ENCODE measurements at regions not wholly inside any gene's neighbourhood (a gene's known extent, or its start where the extent isn't known, plus 50 kb on each side); places are given as distances from the start of the nearest gene placed in this dataset.

DNA sequence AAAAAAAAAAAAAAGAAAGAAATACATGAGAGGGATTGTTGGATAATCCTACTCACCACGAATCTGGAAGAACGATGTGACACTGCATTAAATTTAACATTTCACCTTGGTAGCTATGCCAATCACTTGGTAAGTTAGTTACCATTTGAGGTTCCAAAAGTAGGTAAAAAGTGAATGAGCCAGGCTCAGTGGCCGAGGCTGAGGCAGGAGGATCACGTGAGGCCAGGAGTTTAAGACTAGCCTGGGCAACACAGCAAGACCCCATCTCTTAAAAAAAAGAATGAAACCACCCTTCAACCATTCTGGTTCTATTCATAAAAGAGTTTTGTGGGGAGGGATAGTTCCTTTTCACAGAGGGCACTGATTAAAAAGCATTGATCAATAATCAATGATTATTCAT is 133.6 kb downstream of the ADSS2 start:
- H3K36me3 ChIP-seq: no peaks in the 10 kb centered on the region

GRCh38 chr1:244318512-244318911 is 133.2 kb downstream of the ADSS2 start:
- TF ChIP-seq, protein P1, sequence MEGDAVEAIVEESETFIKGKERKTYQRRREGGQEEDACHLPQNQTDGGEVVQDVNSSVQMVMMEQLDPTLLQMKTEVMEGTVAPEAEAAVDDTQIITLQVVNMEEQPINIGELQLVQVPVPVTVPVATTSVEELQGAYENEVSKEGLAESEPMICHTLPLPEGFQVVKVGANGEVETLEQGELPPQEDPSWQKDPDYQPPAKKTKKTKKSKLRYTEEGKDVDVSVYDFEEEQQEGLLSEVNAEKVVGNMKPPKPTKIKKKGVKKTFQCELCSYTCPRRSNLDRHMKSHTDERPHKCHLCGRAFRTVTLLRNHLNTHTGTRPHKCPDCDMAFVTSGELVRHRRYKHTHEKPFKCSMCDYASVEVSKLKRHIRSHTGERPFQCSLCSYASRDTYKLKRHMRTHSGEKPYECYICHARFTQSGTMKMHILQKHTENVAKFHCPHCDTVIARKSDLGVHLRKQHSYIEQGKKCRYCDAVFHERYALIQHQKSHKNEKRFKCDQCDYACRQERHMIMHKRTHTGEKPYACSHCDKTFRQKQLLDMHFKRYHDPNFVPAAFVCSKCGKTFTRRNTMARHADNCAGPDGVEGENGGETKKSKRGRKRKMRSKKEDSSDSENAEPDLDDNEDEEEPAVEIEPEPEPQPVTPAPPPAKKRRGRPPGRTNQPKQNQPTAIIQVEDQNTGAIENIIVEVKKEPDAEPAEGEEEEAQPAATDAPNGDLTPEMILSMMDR (IDR thresholded peaks at IDR 0.05): no peak
- TF ChIP-seq EP300 (IDR thresholded peaks at IDR 0.05): no peak
- no peak for TF ChIP-seq POLR2A (IDR thresholded peaks at IDR 0.05)
- H3K4me3 ChIP-seq: no peak overlapping the region
- H3K36me3 ChIP-seq: no peaks in the 10 kb centered on the region
- intact Hi-C loops (cut with DNase I): no loop called here
- 89 to 93% (median 91%) methylated on average over 5 of the region's 5 CpGs for WGBS, 3 donors
- no peak overlapping the region for H3K27ac ChIP-seq
- DNase-seq: no peak
- peaks cover 6% of the 10 kb centered on the region for H3K4me1 ChIP-seq (ENCODE audit: insufficient read depth)
- no peaks in the 10 kb centered on the region for H3K27me3 ChIP-seq
- no peaks in the 10 kb centered on the region for H3K9me3 ChIP-seq

More for the DNA sequence above, 133.6 kb downstream of the ADSS2 start:
- intact Hi-C loops (cut with DNase I): no loop called here
- Histone ChIP-seq H3K27ac (no peak overlapping the region), H3K4me3 (no peak overlapping the region), H3K9me3 (no peaks in the 10 kb centered on the region), H3K27me3 (no peaks in the 10 kb centered on the region), H3K4me1 (ENCODE audit: insufficient read depth) (peaks cover 4% of the 10 kb centered on the region)
- no peak for DNase-seq
- TF ChIP-seq, protein P1 (IDR thresholded peaks at IDR 0.05): no peak
- TF ChIP-seq POLR2A (IDR thresholded peaks at IDR 0.05) (no peak), EP300 (IDR thresholded peaks at IDR 0.05) (no peak)
- 97 to 99% (median 98%) methylated on average over 4 of the region's 4 CpGs for WGBS, 3 donors

DNA sequence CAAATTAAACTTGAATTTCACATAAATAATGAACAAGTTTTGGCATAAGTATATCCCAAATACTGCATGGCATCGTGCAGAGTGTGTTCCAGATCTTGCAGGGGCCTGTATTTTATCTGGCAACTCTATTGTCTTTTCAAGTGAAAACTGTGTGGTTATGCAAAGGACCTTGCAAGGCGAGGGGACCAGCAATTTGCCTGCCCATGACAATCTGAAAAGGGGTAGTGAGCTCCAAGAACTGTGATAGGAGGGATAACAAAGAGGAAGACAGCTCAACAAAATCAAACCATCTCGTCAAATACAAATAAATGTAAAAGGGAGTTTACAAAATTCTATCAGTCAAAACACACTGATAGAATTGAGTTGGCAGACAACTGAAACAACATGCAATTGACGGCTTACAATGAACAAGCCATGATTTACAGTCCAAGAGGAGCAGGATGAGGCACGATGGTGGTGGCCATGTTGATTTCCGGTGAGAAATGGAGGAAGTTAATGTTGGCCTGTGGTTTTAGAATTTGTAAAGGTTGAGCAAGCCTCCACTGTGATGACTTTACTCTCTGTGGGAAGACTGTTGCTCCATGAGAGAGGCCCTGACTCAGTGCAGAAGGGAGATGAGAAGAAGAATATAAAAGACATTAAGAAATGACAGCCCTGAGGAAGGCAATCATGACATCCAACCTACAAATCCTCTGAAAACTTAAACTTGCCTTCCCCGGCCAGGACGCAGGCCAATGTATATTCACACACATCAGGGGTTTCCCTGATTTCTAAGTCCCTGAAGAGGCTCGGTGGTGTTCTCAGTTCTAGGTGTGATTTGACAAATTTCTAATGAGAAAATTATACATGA is 132.2 kb downstream of the ADSS2 start:
- H3K27me3 ChIP-seq: no peaks in the 10 kb centered on the region
- H3K4me3 ChIP-seq: no peak overlapping the region
- intact Hi-C loops (cut with DNase I): no loop called here
- no peak for DNase-seq
- H3K9me3 ChIP-seq: no peaks in the 10 kb centered on the region
- 81 to 88% (median 81%) methylated on average over 9 of the region's 9 CpGs for WGBS, 3 donors
- H3K36me3 ChIP-seq: no peaks in the 10 kb centered on the region
- no peak for TF ChIP-seq POLR2A (IDR thresholded peaks at IDR 0.05)
- no peak for TF ChIP-seq EP300 (IDR thresholded peaks at IDR 0.05)
- TF ChIP-seq, protein P1 (IDR thresholded peaks at IDR 0.05): no peak
- no peak overlapping the region for H3K27ac ChIP-seq
- H3K4me1 ChIP-seq (ENCODE audit: insufficient read depth): peaks cover 10% of the 10 kb centered on the region

DNA sequence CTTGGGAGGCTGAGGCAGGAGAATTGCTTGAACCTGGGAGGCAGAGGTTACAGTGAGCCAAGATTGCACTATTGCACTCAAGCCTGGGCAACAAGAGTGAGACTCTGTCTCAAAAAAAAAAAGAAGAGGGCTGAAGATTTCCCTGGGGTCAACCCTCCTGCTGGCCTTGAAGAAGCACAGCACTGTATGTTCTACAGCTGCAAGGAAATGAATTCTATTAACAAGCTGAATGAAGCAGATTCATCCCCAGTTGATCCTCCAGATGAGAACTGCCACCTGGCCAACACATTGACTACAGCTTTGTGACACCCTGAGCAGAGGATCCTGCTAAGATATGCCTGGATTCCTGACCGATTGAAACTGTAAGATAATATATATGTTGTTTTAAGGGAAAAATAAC is 129.5 kb downstream of the ADSS2 start:
- WGBS, 3 donors: 45 to 53% (median 50%) methylated on average over 1 of the region's 1 CpG
- H3K27me3 ChIP-seq: no peaks in the 10 kb centered on the region
- H3K27ac ChIP-seq: peak overlapping the region in 1 of 2 donors; percentile 73
- no peaks in the 10 kb centered on the region for H3K36me3 ChIP-seq
- no peaks in the 10 kb centered on the region for H3K9me3 ChIP-seq
- no peak overlapping the region for H3K4me3 ChIP-seq
- intact Hi-C loops (cut with DNase I): no loop called here
- no peak for DNase-seq
- peaks cover 10% of the 10 kb centered on the region for H3K4me1 ChIP-seq (ENCODE audit: insufficient read depth)
- TF ChIP-seq, protein P1 (IDR thresholded peaks at IDR 0.05): no peak
- TF ChIP-seq EP300 (IDR thresholded peaks at IDR 0.05) (no peak), POLR2A (IDR thresholded peaks at IDR 0.05) (no peak)

Measured in ovary (tissue), 7 donors.